ENCODE measurements at regions not wholly inside any gene's neighbourhood (a gene's known extent, or its start where the extent isn't known, plus 50 kb on each side); places are given as distances from the start of the nearest gene placed in this dataset.

DNA sequence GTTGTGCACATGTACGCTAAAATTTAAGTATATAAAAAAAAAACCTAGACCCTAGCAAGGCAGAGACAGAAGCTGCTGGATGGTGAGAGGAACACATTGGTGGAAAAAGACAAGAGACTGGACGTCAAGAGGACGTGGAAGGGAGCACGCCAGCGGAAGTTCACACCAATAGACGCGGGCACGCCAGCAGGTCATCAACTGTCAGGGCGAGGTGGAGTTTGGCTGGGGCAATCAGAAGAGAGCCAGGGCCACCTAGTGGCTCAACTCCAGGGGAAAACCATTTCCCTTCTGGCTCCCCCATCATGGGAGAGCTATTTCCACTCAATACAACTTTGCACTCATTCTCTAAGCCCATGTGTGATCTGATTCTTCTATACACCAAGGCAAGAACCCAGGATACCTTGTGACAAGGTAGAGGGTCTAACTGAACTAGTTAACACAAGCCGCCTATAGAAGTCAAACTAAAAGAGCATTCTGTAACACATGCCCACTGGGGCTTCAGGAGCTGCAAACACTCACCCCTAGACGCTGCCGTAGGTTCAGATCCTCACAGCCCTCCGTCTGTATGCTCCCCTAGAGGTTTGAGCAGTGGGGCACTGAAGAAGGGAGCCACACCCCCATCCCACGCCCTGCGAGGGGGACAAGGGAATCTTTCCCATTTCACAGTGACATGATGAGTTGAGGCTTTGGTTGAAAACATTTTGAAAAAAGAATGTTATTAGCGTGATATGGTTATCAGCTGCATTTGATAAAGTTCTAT is 702.7 kb downstream of the TMTC2 start:
- no peak for TF ChIP-seq POLR2AphosphoS5 (IDR thresholded peaks at IDR 0.05; ENCODE audit: low read depth, low read length)
- TF ChIP-seq TAF1 (IDR thresholded peaks at IDR 0.05; ENCODE audit: borderline replicate concordance, insufficient read depth, low read length), result no peak
- TF ChIP-seq SIN3A (IDR thresholded peaks at IDR 0.05; ENCODE audit: borderline replicate concordance, insufficient read depth, low read length), result no peak

Measured in PFSK-1 (cell line).